Transverse colon (tissue), 3 donors: ENCODE measurements at regions not wholly inside any gene's neighbourhood (a gene's known extent, or its start where the extent isn't known, plus 50 kb on each side); places are given as distances from the start of the nearest gene placed in this dataset.

Source experiments
- POLR2A ChIP-seq: fragments of 450-650 bp; IDR thresholded peaks from one replicate; pipeline ENCODE4 v1.6.1; 2016; ENCODE audit warnings: antibody characterized with exemption, mild to moderate bottlenecking, moderate library complexity
- TF ChIP-seq, protein P1 (sequence below), 5 experiments: fragments of 200-600 bp in 3 of 5; fragments of 450-650 bp in 2 of 5; sonication (generic) in 3 of 5; IDR thresholded peaks; 1 replicate in 2 of 5; 2 replicates in 3 of 5; pipeline ENCODE4 v1.5.1; 2016 to 2017; ENCODE audit warnings: antibody characterized with exemption in 5 of 5, inconsistent platforms in 3 of 5, mild to moderate bottlenecking in 2 of 5, moderate library complexity in 1 of 5

GRCh38 chr2:109067631-109068125 is 61.3 kb upstream of the SH3RF3 start:
- TF ChIP-seq, protein P1, sequence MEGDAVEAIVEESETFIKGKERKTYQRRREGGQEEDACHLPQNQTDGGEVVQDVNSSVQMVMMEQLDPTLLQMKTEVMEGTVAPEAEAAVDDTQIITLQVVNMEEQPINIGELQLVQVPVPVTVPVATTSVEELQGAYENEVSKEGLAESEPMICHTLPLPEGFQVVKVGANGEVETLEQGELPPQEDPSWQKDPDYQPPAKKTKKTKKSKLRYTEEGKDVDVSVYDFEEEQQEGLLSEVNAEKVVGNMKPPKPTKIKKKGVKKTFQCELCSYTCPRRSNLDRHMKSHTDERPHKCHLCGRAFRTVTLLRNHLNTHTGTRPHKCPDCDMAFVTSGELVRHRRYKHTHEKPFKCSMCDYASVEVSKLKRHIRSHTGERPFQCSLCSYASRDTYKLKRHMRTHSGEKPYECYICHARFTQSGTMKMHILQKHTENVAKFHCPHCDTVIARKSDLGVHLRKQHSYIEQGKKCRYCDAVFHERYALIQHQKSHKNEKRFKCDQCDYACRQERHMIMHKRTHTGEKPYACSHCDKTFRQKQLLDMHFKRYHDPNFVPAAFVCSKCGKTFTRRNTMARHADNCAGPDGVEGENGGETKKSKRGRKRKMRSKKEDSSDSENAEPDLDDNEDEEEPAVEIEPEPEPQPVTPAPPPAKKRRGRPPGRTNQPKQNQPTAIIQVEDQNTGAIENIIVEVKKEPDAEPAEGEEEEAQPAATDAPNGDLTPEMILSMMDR (IDR thresholded peaks at IDR 0.05): no peak
- no peak for TF ChIP-seq POLR2A
